BE2C (cell line): ENCODE measurements at regions not wholly inside any gene's neighbourhood (a gene's known extent, or its start where the extent isn't known, plus 50 kb on each side); places are given as distances from the start of the nearest gene placed in this dataset.
"Not testable (repeated sequence)": the region's sequence is repeated elsewhere in the genome, so short reads cannot be mapped to it uniquely, and the experiment has no call there.

ENCODE experiments used
- DNase-seq: peaks from one replicate; pipeline ENCODE4 v3.0.0-alpha.2; 2020
- H3K27me3 ChIP-seq: fragments of 250-450 bp; sonication (Bioruptor Pico); 2 replicates; pipeline ENCODE4 v1.5.1; 2020; ENCODE audit warnings: mild to moderate bottlenecking
- H3K36me3 ChIP-seq: fragments of 250-450 bp; sonication (Bioruptor Pico); 2 replicates; pipeline ENCODE4 v1.5.1; 2020; ENCODE audit warnings: mild to moderate bottlenecking
- H3K4me1 ChIP-seq: fragments of 250-450 bp; sonication (Bioruptor Pico); 2 replicates; pipeline ENCODE4 v1.5.1; 2020
- H3K4me3 ChIP-seq: 2 replicates; pipeline ENCODE4 v1.5.1; 2011; ENCODE audit warnings: low read depth, low read length
- H3K9me3 ChIP-seq: fragments of 250-450 bp; sonication (Bioruptor Pico); 2 replicates; pipeline ENCODE4 v1.5.1; 2020
- CTCF ChIP-seq: IDR thresholded peaks from 2 replicates; pipeline ENCODE4 v1.5.1; 2012; ENCODE audit warnings: mild to moderate bottlenecking, low read depth, low read length

DNA sequence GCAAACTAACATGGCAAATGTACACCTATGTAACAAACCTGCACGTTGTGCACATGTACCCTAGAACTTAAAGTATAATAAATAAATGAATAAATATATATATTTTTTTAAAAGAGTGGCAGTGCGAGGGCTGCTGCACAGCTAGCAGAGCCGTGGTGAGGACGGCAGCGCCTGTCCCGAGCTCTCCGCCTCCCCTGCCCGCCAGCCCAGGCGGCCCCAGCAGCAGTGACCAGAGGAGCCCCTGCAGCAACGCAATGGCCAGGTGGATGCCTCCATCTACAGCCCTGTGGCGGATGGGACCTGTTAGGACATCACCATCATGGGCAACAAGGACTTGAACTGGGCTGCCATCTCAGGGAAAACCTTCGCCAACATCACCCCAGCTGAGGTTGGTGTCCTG is 351.9 kb downstream of the FAM72C start:
- Histone ChIP-seq H3K4me3 (no peak overlapping the region), H3K36me3 (no peaks in the 10 kb centered on the region), H3K27me3 (no peaks in the 10 kb centered on the region; the same call in 1 of the 2 replicates), H3K9me3 (no peaks in the 10 kb centered on the region), H3K4me1 (no peaks in the 10 kb centered on the region)
- no peak for DNase-seq
- TF ChIP-seq CTCF, result no peak

DNA sequence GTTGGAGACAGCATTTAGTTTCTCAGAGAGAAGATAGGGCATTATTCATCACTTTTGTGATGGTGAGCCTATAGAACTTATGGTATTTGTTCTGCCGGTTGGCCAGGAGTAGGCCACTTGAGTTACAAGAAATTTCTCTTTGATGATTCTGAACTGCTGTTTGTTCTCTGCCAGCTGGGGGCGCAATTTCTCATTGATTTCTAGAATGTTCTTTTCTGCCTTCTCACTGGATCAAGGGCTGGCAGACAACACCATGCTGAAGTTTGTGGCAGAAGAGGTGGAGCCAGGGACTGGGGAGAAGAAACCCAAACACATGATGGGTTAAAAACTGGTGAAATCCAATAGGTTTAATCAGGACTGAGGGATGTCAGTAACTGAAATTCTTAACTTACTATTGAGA is 360.6 kb downstream of the FAM72C start:
- no peaks in the 10 kb centered on the region for H3K9me3 ChIP-seq
- no peak for DNase-seq

GRCh38 chr1:143610196-143610595 is 361.6 kb downstream of the FAM72C start:
- Histone ChIP-seq H3K4me1 (no peaks in the 10 kb centered on the region), H3K27me3 (no peaks in the 10 kb centered on the region), H3K9me3 (no peaks in the 10 kb centered on the region), H3K36me3 (no peaks in the 10 kb centered on the region), H3K4me3 (no peak overlapping the region)
- DNase-seq, result no peak
- no peak for TF ChIP-seq CTCF

More for the DNA sequence above, 360.6 kb downstream of the FAM72C start:
- H3K36me3 ChIP-seq, result no peaks in the 10 kb centered on the region
- H3K4me3 ChIP-seq, result no peak overlapping the region
- H3K27me3 ChIP-seq, result no peaks in the 10 kb centered on the region
- no peaks in the 10 kb centered on the region for H3K4me1 ChIP-seq
- TF ChIP-seq CTCF, result peak; percentile 22; the same call in 1 of the 2 replicates

DNA sequence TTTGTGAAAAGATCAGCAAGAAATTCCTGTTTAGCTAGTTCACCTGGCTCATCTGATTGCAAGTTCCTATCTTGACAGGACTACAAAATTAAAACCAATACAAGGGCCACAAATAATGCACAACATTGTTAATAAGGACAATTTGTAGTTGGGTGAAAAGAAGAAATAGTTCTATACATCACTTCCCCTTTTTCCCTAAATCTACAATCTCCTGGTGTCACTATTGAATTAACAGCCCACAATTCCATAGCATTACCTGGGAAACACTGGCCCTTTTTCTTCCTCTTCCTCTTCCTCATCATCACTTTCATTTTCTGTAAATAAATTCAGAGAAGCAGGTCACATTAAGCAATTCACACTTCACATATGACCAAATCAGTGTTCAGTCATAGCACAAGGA is 366.9 kb downstream of the FAM72C start:
- H3K36me3 ChIP-seq, result no peaks in the 10 kb centered on the region
- H3K4me3 ChIP-seq, result no peak overlapping the region
- no peaks in the 10 kb centered on the region for H3K4me1 ChIP-seq
- H3K9me3 ChIP-seq, result no peaks in the 10 kb centered on the region
- H3K27me3 ChIP-seq, result peaks cover 11% of the 10 kb centered on the region; the same call in 1 of the 2 replicates
- no peak for DNase-seq
- TF ChIP-seq CTCF, result no peak

- Histone ChIP-seq H3K36me3 (no peaks in the 10 kb centered on the region), H3K27me3 (peaks cover 8% of the 10 kb centered on the region), H3K9me3 (no peaks in the 10 kb centered on the region), H3K4me1 (no peaks in the 10 kb centered on the region), H3K4me3 (no peak overlapping the region)
- DNase-seq, result no peak
- TF ChIP-seq CTCF, result no peak
Observed at GRCh38 chr1:143584508-143584907, 387.3 kb downstream of the FAM72C start.

GRCh38 chr1:143574891-143575520 is 396.8 kb downstream of the FAM72C start:
- no peak for TF ChIP-seq CTCF
- Histone ChIP-seq H3K4me3 (no peak overlapping the region), H3K27me3 (peaks cover 6% of the 10 kb centered on the region; the same call in 1 of the 2 replicates)

GRCh38 chr1:143572661-143573060 is 399.1 kb downstream of the FAM72C start:
- DNase-seq, H3K27me3 ChIP-seq, H3K36me3 ChIP-seq, H3K4me3 ChIP-seq, H3K4me1 ChIP-seq, H3K9me3 ChIP-seq: not testable (repeated sequence)

More at GRCh38 chr1:143574891-143575520, 396.8 kb downstream of the FAM72C start:
- Histone ChIP-seq H3K4me1 (no peaks in the 10 kb centered on the region), H3K36me3 (no peaks in the 10 kb centered on the region), H3K9me3 (no peaks in the 10 kb centered on the region)
- DNase-seq, result no peak

DNA sequence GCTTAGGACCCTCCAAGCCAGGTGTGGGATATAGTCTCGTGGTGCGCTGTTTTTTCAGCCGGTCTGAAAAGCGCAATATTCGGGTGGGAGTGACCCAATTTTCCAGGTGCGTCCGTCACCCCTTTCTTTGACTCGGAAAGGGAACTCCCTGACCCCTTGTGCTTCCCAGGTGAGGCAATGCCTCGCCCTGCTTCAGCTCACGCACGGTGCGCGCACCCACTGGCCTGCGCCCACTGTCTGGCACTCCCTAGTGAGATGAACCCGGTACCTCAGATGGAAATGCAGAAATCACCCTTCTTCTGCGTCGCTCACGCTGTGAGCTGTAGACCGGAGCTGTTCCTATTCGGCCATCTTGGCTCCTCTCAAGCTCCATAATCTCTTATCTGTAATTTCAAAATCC is 408.0 kb downstream of the FAM72C start:
- H3K27me3 ChIP-seq, H3K4me1 ChIP-seq, H3K9me3 ChIP-seq, H3K4me3 ChIP-seq, H3K36me3 ChIP-seq, DNase-seq: not testable (repeated sequence)
